B cell (primary cell): ENCODE measurements at regions not wholly inside any gene's neighbourhood (a gene's known extent, or its start where the extent isn't known, plus 50 kb on each side); places are given as distances from the start of the nearest gene placed in this dataset.

ENCODE experiments used
- ATAC-seq: fragments of 200-7000 bp; cut with Tn5 transposase; one replicate; pipeline ENCODE4 v1.10.0; 2021; ENCODE audit warnings: low read depth, mild to moderate bottlenecking, moderate number of reproducible peaks, moderate library complexity
- CTCF ChIA-PET: fragments of 350-600 bp; sonication (Branson Sonifier 250); formaldehyde crosslinking; loops from one replicate; lab custom pipeline; 2021; ENCODE audit warnings: antibody characterized with exemption, inconsistent platforms; lab: Charles Lee
- POLR2A ChIA-PET: fragments of 350-600 bp; sonication (Branson Sonifier 250); formaldehyde crosslinking; loops from one replicate; lab custom pipeline; 2021; ENCODE audit warnings: antibody characterized with exemption; lab: Charles Lee
- DNase-seq: peaks from one replicate; pipeline ENCODE4 v3.0.0; 2013
- H2AFZ ChIP-seq: 2 replicates; pipeline ENCODE4 v1.6.1; 2012; ENCODE audit warnings: mild to moderate bottlenecking, low read depth, low read length; ENCODE audit not compliant: insufficient read depth, poor library complexity, severe bottlenecking
- H3K27ac ChIP-seq, 2 donors: 1 replicate in 1 of 2; 2 replicates in 1 of 2; pipeline ENCODE4 v1.5.1; 2012 to 2013; ENCODE audit warnings: low read length in 2 of 2, mild to moderate bottlenecking in 2 of 2, moderate library complexity in 1 of 2
- H3K27me3 ChIP-seq, 4 experiments: fragments of 200-600 bp in 1 of 4; sonication (generic) in 1 of 4; replicated peaks in 1 of 4; 1 replicate in 2 of 4; 2 replicates in 2 of 4; pipeline versions ENCODE4 v1.6.1 to v1.7.0; 2013 to 2016; ENCODE audit warnings: low read length in 3 of 4, mild to moderate bottlenecking in 2 of 4, mixed read lengths in 1 of 4, moderate library complexity in 1 of 4; ENCODE audit not compliant: insufficient read depth in 4 of 4, control insufficient read depth in 3 of 4; ENCODE audit errors: control extremely low read depth in 1 of 4
- H3K36me3 ChIP-seq, 2 experiments: replicated peaks in 1 of 2; 1 replicate in 1 of 2; 2 replicates in 1 of 2; pipeline versions ENCODE4 v1.6.1 to v1.7.1; 2013; ENCODE audit warnings: low read length in 1 of 2; ENCODE audit not compliant: insufficient read depth in 2 of 2, control insufficient read depth in 1 of 2; ENCODE audit errors: control extremely low read depth in 1 of 2, extremely low read depth in 1 of 2
- H3K4me1 ChIP-seq, 2 donors: fragments of 200-600 bp in 1 of 2; sonication (generic) in 1 of 2; 1 replicate in 1 of 2; 2 replicates in 1 of 2; pipeline versions ENCODE4 v1.5.1 to v1.6.1; 2013 to 2017; ENCODE audit warnings: low read length in 2 of 2; ENCODE audit not compliant: control insufficient read depth in 2 of 2, insufficient read depth in 2 of 2
- H3K4me2 ChIP-seq: replicated peaks from 2 replicates; pipeline ENCODE3; 2012; ENCODE audit warnings: mild to moderate bottlenecking, low read depth, low read length; ENCODE audit not compliant: poor library complexity, severe bottlenecking
- H3K4me3 ChIP-seq, 5 experiments: fragments of 200-600 bp in 1 of 5; sonication (generic) in 1 of 5; 1 replicate in 3 of 5; 2 replicates in 2 of 5; pipeline versions ENCODE4 v1.5.1 to v1.7.0; 2011 to 2016; ENCODE audit warnings: low read length in 4 of 5, mild to moderate bottlenecking in 4 of 5, low read depth in 2 of 5, control low read depth in 1 of 5, moderate library complexity in 1 of 5; ENCODE audit not compliant: insufficient read depth in 1 of 5; ENCODE audit errors: control extremely low read depth in 1 of 5, extremely low read depth in 1 of 5
- H3K79me2 ChIP-seq: fragments of 200-600 bp; sonication (generic); one replicate; pipeline ENCODE4 v1.6.0; 2016; ENCODE audit warnings: low read length; ENCODE audit not compliant: control insufficient read depth, insufficient read depth
- H3K9ac ChIP-seq: fragments of 200-600 bp; sonication (generic); 2 replicates; pipeline ENCODE4 v1.6.1; 2017; ENCODE audit warnings: mild to moderate bottlenecking, low read length, moderate library complexity
- H3K9me3 ChIP-seq, 3 donors: one replicate each; pipeline versions ENCODE4 v1.6.1 to v1.7.1; 2013; ENCODE audit warnings: low read length in 2 of 3; ENCODE audit not compliant: control insufficient read depth in 2 of 3, insufficient read depth in 1 of 3; ENCODE audit errors: control extremely low read depth in 1 of 3
- H4K20me1 ChIP-seq: 2 replicates; pipeline ENCODE4 v1.6.0; 2012; ENCODE audit warnings: mild to moderate bottlenecking, low read length; ENCODE audit not compliant: insufficient read depth, control insufficient read depth, poor library complexity, severe bottlenecking
- H3K27ac Mint-ChIP-seq: one replicate; pipeline ENCODE4 v1.8.0; 2021; ENCODE audit warnings: mixed read lengths
- H3K27me3 Mint-ChIP-seq: one replicate; pipeline ENCODE4 v1.8.0; 2021; ENCODE audit warnings: mixed read lengths
- H3K4me1 Mint-ChIP-seq: one replicate; pipeline ENCODE4 v1.8.0; 2021; ENCODE audit warnings: mixed read lengths
- H3K4me3 Mint-ChIP-seq: one replicate; pipeline ENCODE4 v1.8.0; 2021; ENCODE audit warnings: mixed read lengths
- H3K9me3 Mint-ChIP-seq: one replicate; pipeline ENCODE4 v1.8.0; 2022; ENCODE audit warnings: mixed read lengths; ENCODE audit not compliant: insufficient read depth
- EZH2 ChIP-seq: IDR thresholded peaks from 2 replicates; pipeline ENCODE4 v1.6.1; 2012; ENCODE audit warnings: borderline replicate concordance, low read depth, mild to moderate bottlenecking, moderate library complexity, low read length; ENCODE audit not compliant: insufficient read depth, poor library complexity, severe bottlenecking
- WGBS: methylation state at CpG from one replicate; pipeline ENCODE4 v1.1.5; 2013; ENCODE audit warnings: missing lambda C conversion rate; ENCODE audit not compliant: insufficient coverage; 5-methylcytosine and 5-hydroxymethylcytosine counted together
- intact Hi-C: fragments of 100-400 bp; cut with micrococcal nuclease; formaldehyde crosslinking; loops from one replicate; pipeline ENCODE4 v1.10.0; 2022
- TF ChIP-seq, protein P1 (sequence below): fragments of 200-600 bp; IDR thresholded peaks from one replicate; pipeline ENCODE4 v1.8.0; 2022; ENCODE audit warnings: antibody characterized with exemption, mild to moderate bottlenecking

DNA sequence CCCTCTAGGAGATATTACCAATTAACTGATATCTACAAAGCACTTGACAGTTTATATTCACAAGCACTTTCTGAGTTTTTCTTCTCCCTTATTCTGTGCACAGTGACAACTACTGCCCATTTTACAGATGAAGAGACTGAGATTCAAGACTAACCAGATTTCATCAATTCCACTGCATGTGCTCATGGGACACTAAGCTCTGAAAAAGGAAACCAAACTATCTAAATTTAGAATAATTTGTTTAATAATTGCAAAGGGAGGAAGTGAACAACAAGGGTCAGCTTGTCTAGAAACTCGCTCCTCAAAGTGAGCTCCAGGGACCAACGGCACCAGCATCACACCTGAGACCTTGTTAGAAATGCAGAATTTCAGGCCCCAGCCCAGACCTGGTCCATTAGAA lies 50.8 kb upstream of the MYLIP start:
- no peaks in the 10 kb centered on the region for H3K36me3 ChIP-seq
- H3K4me3 ChIP-seq: no peak overlapping the region
- no peak overlapping the region for H3K27ac ChIP-seq
- H3K9ac ChIP-seq: no peak overlapping the region
- POLR2A ChIA-PET: no interaction called here
- no peak overlapping the region for H2AFZ ChIP-seq
- no peak overlapping the region for H3K27ac Mint-ChIP-seq
- H3K27me3 Mint-ChIP-seq: peaks cover 1% of the 10 kb centered on the region
- DNase-seq (no peak), ATAC-seq (no peak)
- CTCF ChIA-PET: interaction anchor here (1.0 kb wide), 1 partner anchor 9 kb away, joined by 3 read pairs; no protein-coding TSS in a partner anchor
- no peaks in the 10 kb centered on the region for H3K9me3 Mint-ChIP-seq
- no peaks in the 10 kb centered on the region for H3K79me2 ChIP-seq
- intact Hi-C loops: no loop called here
- TF ChIP-seq, protein P1, sequence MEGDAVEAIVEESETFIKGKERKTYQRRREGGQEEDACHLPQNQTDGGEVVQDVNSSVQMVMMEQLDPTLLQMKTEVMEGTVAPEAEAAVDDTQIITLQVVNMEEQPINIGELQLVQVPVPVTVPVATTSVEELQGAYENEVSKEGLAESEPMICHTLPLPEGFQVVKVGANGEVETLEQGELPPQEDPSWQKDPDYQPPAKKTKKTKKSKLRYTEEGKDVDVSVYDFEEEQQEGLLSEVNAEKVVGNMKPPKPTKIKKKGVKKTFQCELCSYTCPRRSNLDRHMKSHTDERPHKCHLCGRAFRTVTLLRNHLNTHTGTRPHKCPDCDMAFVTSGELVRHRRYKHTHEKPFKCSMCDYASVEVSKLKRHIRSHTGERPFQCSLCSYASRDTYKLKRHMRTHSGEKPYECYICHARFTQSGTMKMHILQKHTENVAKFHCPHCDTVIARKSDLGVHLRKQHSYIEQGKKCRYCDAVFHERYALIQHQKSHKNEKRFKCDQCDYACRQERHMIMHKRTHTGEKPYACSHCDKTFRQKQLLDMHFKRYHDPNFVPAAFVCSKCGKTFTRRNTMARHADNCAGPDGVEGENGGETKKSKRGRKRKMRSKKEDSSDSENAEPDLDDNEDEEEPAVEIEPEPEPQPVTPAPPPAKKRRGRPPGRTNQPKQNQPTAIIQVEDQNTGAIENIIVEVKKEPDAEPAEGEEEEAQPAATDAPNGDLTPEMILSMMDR: no peak
- no peak for TF ChIP-seq EZH2
- H3K4me3 Mint-ChIP-seq: no peak overlapping the region
- H3K27me3 ChIP-seq: no peaks in the 10 kb centered on the region
- H3K4me1 ChIP-seq: peaks cover 11 to 12% of the 10 kb centered on the region in 2 donors
- H4K20me1 ChIP-seq: no peaks in the 10 kb centered on the region
- no peak overlapping the region for H3K4me2 ChIP-seq
- peaks cover 13% of the 10 kb centered on the region for H3K4me1 Mint-ChIP-seq
- 43% methylated on average over 2 of the region's 2 CpGs for WGBS
- no peaks in the 10 kb centered on the region for H3K9me3 ChIP-seq

- intact Hi-C loops: no loop called here
- no peaks in the 10 kb centered on the region for H3K27me3 ChIP-seq
- DNase-seq: no peak
- no peaks in the 10 kb centered on the region for H3K9me3 ChIP-seq
- no peak overlapping the region for H3K9ac ChIP-seq
- H3K36me3 ChIP-seq: no peaks in the 10 kb centered on the region
- no peaks in the 10 kb centered on the region for H3K4me1 Mint-ChIP-seq
- H3K27ac ChIP-seq: no peak overlapping the region
- H3K79me2 ChIP-seq: no peaks in the 10 kb centered on the region
- H2AFZ ChIP-seq: no peak overlapping the region
- H3K27ac Mint-ChIP-seq: no peak overlapping the region
- CTCF ChIA-PET: no interaction called here
- H3K27me3 Mint-ChIP-seq: peaks cover 17% of the 10 kb centered on the region
- no peaks in the 10 kb centered on the region for H3K9me3 Mint-ChIP-seq
- no peak overlapping the region for H3K4me3 Mint-ChIP-seq
- H3K4me3 ChIP-seq: no peak overlapping the region
- TF ChIP-seq EZH2: no peak
- TF ChIP-seq, protein P1: no peak
- POLR2A ChIA-PET: no interaction called here
- no peak for ATAC-seq
- WGBS: 96% methylated on average over 5 of the region's 7 CpGs
- no peaks in the 10 kb centered on the region for H4K20me1 ChIP-seq
- no peak overlapping the region for H3K4me2 ChIP-seq
- no peaks in the 10 kb centered on the region for H3K4me1 ChIP-seq
These were observed 59.2 kb upstream of the MYLIP start for GRCh38 chr6:16069671-16070070.
